Endodermal cell (in vitro differentiated cells): ENCODE measurements at regions not wholly inside any gene's neighbourhood (a gene's known extent, or its start where the extent isn't known, plus 50 kb on each side); places are given as distances from the start of the nearest gene placed in this dataset.

Source experiments
- DNase-seq: peaks from one replicate; pipeline ENCODE4 v3.0.0-alpha.2; 2017
- H3K27ac ChIP-seq: 2 replicates; pipeline ENCODE4 v1.5.1; 2013; ENCODE audit warnings: mild to moderate bottlenecking, low read depth, low read length, moderate library complexity
- H3K27me3 ChIP-seq: 2 replicates; pipeline ENCODE4 v1.6.1; 2013; ENCODE audit warnings: mild to moderate bottlenecking, low read length, moderate library complexity; ENCODE audit not compliant: insufficient read depth, control insufficient read depth, poor library complexity, severe bottlenecking
- H3K36me3 ChIP-seq: 2 replicates; pipeline ENCODE4 v1.7.0; 2013; ENCODE audit warnings: mild to moderate bottlenecking, low read length, moderate library complexity; ENCODE audit not compliant: control insufficient read depth, insufficient read depth
- H3K4me1 ChIP-seq: one replicate; pipeline ENCODE4 v1.7.0; 2013; ENCODE audit warnings: low read length; ENCODE audit not compliant: control insufficient read depth, insufficient read depth
- H3K4me3 ChIP-seq: 2 replicates; pipeline ENCODE4 v1.5.1; 2013; ENCODE audit warnings: mild to moderate bottlenecking, low read length, moderate library complexity
- H3K9ac ChIP-seq: 2 replicates; pipeline ENCODE4 v1.6.1; 2013; ENCODE audit warnings: mild to moderate bottlenecking, low read length, moderate library complexity; ENCODE audit not compliant: poor library complexity, severe bottlenecking; ENCODE audit errors: extremely low read depth
- H3K9me3 ChIP-seq: 2 replicates; pipeline ENCODE4 v1.6.1; 2013; ENCODE audit warnings: mild to moderate bottlenecking, low read length, moderate library complexity; ENCODE audit not compliant: control insufficient read depth
- H3K27ac Mint-ChIP-seq: 2 replicates; pipeline ENCODE4 v1.8.0; 2020; ENCODE audit warnings: mixed read lengths
- H3K27me3 Mint-ChIP-seq: 2 replicates; pipeline ENCODE4 v1.8.0; 2021; ENCODE audit warnings: mild to moderate bottlenecking, mixed read lengths; ENCODE audit not compliant: insufficient read depth
- H3K36me3 Mint-ChIP-seq: 2 replicates; pipeline ENCODE4 v1.8.0; 2020; ENCODE audit warnings: low read depth, mixed read lengths
- H3K4me1 Mint-ChIP-seq: 2 replicates; pipeline ENCODE4 v1.8.0; 2020; ENCODE audit warnings: mixed read lengths
- H3K4me3 Mint-ChIP-seq: 2 replicates; pipeline ENCODE4 v1.8.0; 2020; ENCODE audit warnings: mild to moderate bottlenecking, moderate library complexity, mixed read lengths
- H3K9me3 Mint-ChIP-seq: 2 replicates; pipeline ENCODE4 v1.8.0; 2020; ENCODE audit warnings: mild to moderate bottlenecking, mixed read lengths
- CTCF ChIP-seq: fragments of 200-600 bp; sonication (generic); conservative IDR thresholded peaks from 2 replicates; pipeline ENCODE4 v1.5.0; 2021; ENCODE audit warnings: antibody characterized with exemption, mild to moderate bottlenecking
- WGBS, 2 experiments: methylation state at CpG; one replicate each; pipeline versions ENCODE4 v1.1.5 to v1.1.7; 2013; ENCODE audit warnings: missing lambda C conversion rate in 2 of 2, mixed read lengths in 1 of 2; ENCODE audit not compliant: insufficient coverage in 1 of 2, insufficient read length in 1 of 2; 5-methylcytosine and 5-hydroxymethylcytosine counted together

- H3K4me3 ChIP-seq, result no peak overlapping the region
- H3K36me3 Mint-ChIP-seq, result no peaks in the 10 kb centered on the region
Measured at GRCh38 chr15:96559631-96560030, 229.1 kb downstream of the NR2F2 start.

GRCh38 chr15:96560246-96560895 lies 229.9 kb downstream of the NR2F2 start:
- DNase-seq, result no peak
- H3K9me3 ChIP-seq, result no peaks in the 10 kb centered on the region
- Mint-ChIP-seq H3K4me3 (no peak overlapping the region), H3K9me3 (peaks cover 6% of the 10 kb centered on the region), H3K27ac (no peak overlapping the region), H3K36me3 (no peaks in the 10 kb centered on the region), H3K4me1 (no peaks in the 10 kb centered on the region), H3K27me3 (no peaks in the 10 kb centered on the region)
- H3K4me1 ChIP-seq, result no peaks in the 10 kb centered on the region
- H3K9ac ChIP-seq, result no peak overlapping the region
- H3K36me3 ChIP-seq, result no peaks in the 10 kb centered on the region
- no peaks in the 10 kb centered on the region for H3K27me3 ChIP-seq
- TF ChIP-seq CTCF, result no peak
- no peak overlapping the region for H3K27ac ChIP-seq
- WGBS, 2 experiments, result 78 to 97% methylated on average over 1 to 3 of the region's 3 CpGs
- H3K4me3 ChIP-seq, result no peak overlapping the region

More at GRCh38 chr15:96559631-96560030, 229.1 kb downstream of the NR2F2 start:
- Histone ChIP-seq H3K9ac (no peak overlapping the region), H3K9me3 (no peaks in the 10 kb centered on the region), H3K36me3 (no peaks in the 10 kb centered on the region), H3K27me3 (no peaks in the 10 kb centered on the region), H3K27ac (no peak overlapping the region), H3K4me1 (no peaks in the 10 kb centered on the region)
- H3K9me3 Mint-ChIP-seq, result peaks cover 6% of the 10 kb centered on the region
- TF ChIP-seq CTCF, result no peak
- no peak overlapping the region for H3K4me3 Mint-ChIP-seq
- peaks cover 5% of the 10 kb centered on the region for H3K27me3 Mint-ChIP-seq
- H3K27ac Mint-ChIP-seq, result no peak overlapping the region
- 97 to 100% methylated on average over 2 to 4 of the region's 4 CpGs for WGBS, 2 experiments
- no peaks in the 10 kb centered on the region for H3K4me1 Mint-ChIP-seq
- no peak for DNase-seq

GRCh38 chr15:96561593-96561992 lies 231.1 kb downstream of the NR2F2 start:
- no peak overlapping the region for H3K4me3 ChIP-seq
- no peaks in the 10 kb centered on the region for H3K36me3 ChIP-seq
- Mint-ChIP-seq H3K4me1 (no peaks in the 10 kb centered on the region), H3K4me3 (no peak overlapping the region), H3K36me3 (no peaks in the 10 kb centered on the region), H3K9me3 (peaks cover 6% of the 10 kb centered on the region), H3K27ac (no peak overlapping the region), H3K27me3 (no peaks in the 10 kb centered on the region)
- WGBS, 2 experiments, result 83 to 93% methylated on average over 1 to 2 of the region's 2 CpGs
- TF ChIP-seq CTCF, result no peak
- no peak overlapping the region for H3K9ac ChIP-seq
- H3K9me3 ChIP-seq, result no peaks in the 10 kb centered on the region
- H3K27ac ChIP-seq, result no peak overlapping the region
- no peak for DNase-seq
- no peaks in the 10 kb centered on the region for H3K27me3 ChIP-seq
- H3K4me1 ChIP-seq, result no peaks in the 10 kb centered on the region
